ENCODE measurements at regions not wholly inside any gene's neighbourhood (a gene's known extent, or its start where the extent isn't known, plus 50 kb on each side); places are given as distances from the start of the nearest gene placed in this dataset.
"Not testable (repeated sequence)": the region's sequence is repeated elsewhere in the genome, so short reads cannot be mapped to it uniquely, and the experiment has no call there.

GRCh38 chr7:9919-10318 lies 182.5 kb upstream of the FAM20C start:
- H3K9me3 Mint-ChIP-seq; H3K27ac ChIP-seq (ENCODE audit: insufficient read depth, low read length, poor library complexity, severe bottlenecking); H3K27me3 Mint-ChIP-seq; H3K27me3 ChIP-seq (ENCODE audit: control insufficient read depth, insufficient read depth, low read length); H3K9me3 ChIP-seq (ENCODE audit: control insufficient read depth in 2 of 2, low read length in 2 of 2); H3K4me1 Mint-ChIP-seq; ATAC-seq (ENCODE audit: low read depth in 2 of 2); H3K4me1 ChIP-seq (ENCODE audit: control insufficient read depth, insufficient read depth, low read length, poor library complexity, severe bottlenecking); H3K4me3 Mint-ChIP-seq; H3K36me3 ChIP-seq (ENCODE audit: control insufficient read depth, insufficient read depth, low read length); H3K36me3 Mint-ChIP-seq; H3K27ac Mint-ChIP-seq; H3K4me3 ChIP-seq (ENCODE audit: low read depth, low read length): not testable (repeated sequence)
- peak in 1 of 3 donors; percentile 4 for DNase-seq

DNA sequence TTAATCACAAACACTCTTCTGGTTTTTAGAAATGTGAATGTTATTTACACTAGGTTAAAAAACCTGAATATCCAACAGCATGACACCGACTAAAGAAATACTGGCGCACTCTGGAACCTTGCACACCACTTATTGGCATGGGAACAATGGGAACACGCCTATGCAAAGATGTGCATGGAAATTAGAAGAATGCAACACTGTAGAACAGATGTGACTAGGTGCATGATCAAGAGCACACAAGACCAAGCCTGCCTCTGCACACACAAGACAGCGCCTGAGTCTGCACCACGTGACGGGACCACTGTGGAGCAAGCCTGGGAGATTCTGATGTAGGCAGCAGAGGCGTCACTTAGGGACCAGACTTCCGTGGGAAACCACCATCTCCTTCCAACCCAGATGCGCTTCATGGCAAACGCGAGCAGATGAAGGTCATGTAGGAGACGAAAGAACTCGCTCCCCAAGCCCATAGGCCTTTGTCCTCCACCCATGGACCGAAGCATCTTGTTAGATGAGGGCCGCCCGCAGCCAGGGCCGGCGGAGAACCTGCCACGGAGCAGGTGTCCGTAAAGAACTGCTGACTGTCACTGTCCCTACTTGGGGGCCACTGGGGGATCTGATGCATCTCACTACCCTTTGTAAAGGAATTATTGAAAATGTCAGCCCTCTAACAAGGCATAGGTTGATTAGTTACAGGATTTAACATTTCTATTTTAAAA lies 159.6 kb upstream of the FAM20C start:
- H3K27ac Mint-ChIP-seq; DNase-seq; H3K9me3 Mint-ChIP-seq; H3K4me1 Mint-ChIP-seq; H3K9me3 ChIP-seq (ENCODE audit: control insufficient read depth in 2 of 2, low read length in 2 of 2); H3K36me3 ChIP-seq (ENCODE audit: control insufficient read depth, insufficient read depth, low read length); H3K36me3 Mint-ChIP-seq; ATAC-seq (ENCODE audit: low read depth in 2 of 2); H3K27ac ChIP-seq (ENCODE audit: insufficient read depth, low read length, poor library complexity, severe bottlenecking); H3K4me3 ChIP-seq (ENCODE audit: low read depth, low read length); H3K4me1 ChIP-seq (ENCODE audit: control insufficient read depth, insufficient read depth, low read length, poor library complexity, severe bottlenecking); H3K4me3 Mint-ChIP-seq; H3K27me3 Mint-ChIP-seq; H3K27me3 ChIP-seq (ENCODE audit: control insufficient read depth, insufficient read depth, low read length): not testable (repeated sequence)

GRCh38 chr7:35121-35541 lies 157.2 kb upstream of the FAM20C start:
- not testable (repeated sequence) for DNase-seq; H3K9me3 ChIP-seq (ENCODE audit: control insufficient read depth in 2 of 2, low read length in 2 of 2); H3K27ac ChIP-seq (ENCODE audit: insufficient read depth, low read length, poor library complexity, severe bottlenecking); H3K36me3 Mint-ChIP-seq; H3K9me3 Mint-ChIP-seq; H3K27ac Mint-ChIP-seq; H3K4me1 ChIP-seq (ENCODE audit: control insufficient read depth, insufficient read depth, low read length, poor library complexity, severe bottlenecking); H3K36me3 ChIP-seq (ENCODE audit: control insufficient read depth, insufficient read depth, low read length); H3K4me3 Mint-ChIP-seq; H3K4me1 Mint-ChIP-seq; ATAC-seq (ENCODE audit: low read depth in 2 of 2); H3K27me3 Mint-ChIP-seq; H3K27me3 ChIP-seq (ENCODE audit: control insufficient read depth, insufficient read depth, low read length); H3K4me3 ChIP-seq (ENCODE audit: low read depth, low read length)

- H3K36me3 ChIP-seq (ENCODE audit: control insufficient read depth, insufficient read depth, low read length); H3K27me3 Mint-ChIP-seq; DNase-seq; H3K9me3 ChIP-seq (ENCODE audit: control insufficient read depth in 2 of 2, low read length in 2 of 2); H3K27ac Mint-ChIP-seq; H3K27me3 ChIP-seq (ENCODE audit: control insufficient read depth, insufficient read depth, low read length); H3K4me3 Mint-ChIP-seq; H3K4me3 ChIP-seq (ENCODE audit: low read depth, low read length); H3K4me1 Mint-ChIP-seq; H3K27ac ChIP-seq (ENCODE audit: insufficient read depth, low read length, poor library complexity, severe bottlenecking); H3K36me3 Mint-ChIP-seq; H3K4me1 ChIP-seq (ENCODE audit: control insufficient read depth, insufficient read depth, low read length, poor library complexity, severe bottlenecking); H3K9me3 Mint-ChIP-seq; ATAC-seq (ENCODE audit: low read depth in 2 of 2): not testable (repeated sequence)
Measured at GRCh38 chr7:36539-36938, 155.8 kb upstream of the FAM20C start.

GRCh38 chr7:37656-38055 lies 154.7 kb upstream of the FAM20C start:
- H3K27me3 Mint-ChIP-seq; H3K4me1 ChIP-seq (ENCODE audit: control insufficient read depth, insufficient read depth, low read length, poor library complexity, severe bottlenecking); H3K36me3 ChIP-seq (ENCODE audit: control insufficient read depth, insufficient read depth, low read length); H3K9me3 Mint-ChIP-seq; H3K27me3 ChIP-seq (ENCODE audit: control insufficient read depth, insufficient read depth, low read length); H3K27ac ChIP-seq (ENCODE audit: insufficient read depth, low read length, poor library complexity, severe bottlenecking); ATAC-seq (ENCODE audit: low read depth in 2 of 2); H3K4me1 Mint-ChIP-seq; H3K4me3 Mint-ChIP-seq; DNase-seq; H3K36me3 Mint-ChIP-seq; H3K9me3 ChIP-seq (ENCODE audit: control insufficient read depth in 2 of 2, low read length in 2 of 2); H3K27ac Mint-ChIP-seq; H3K4me3 ChIP-seq (ENCODE audit: low read depth, low read length): not testable (repeated sequence)

GRCh38 chr7:38444-38843 lies 153.9 kb upstream of the FAM20C start:
- H3K4me3 Mint-ChIP-seq; DNase-seq; H3K27me3 Mint-ChIP-seq; H3K4me1 Mint-ChIP-seq; H3K27me3 ChIP-seq (ENCODE audit: control insufficient read depth, insufficient read depth, low read length); H3K36me3 ChIP-seq (ENCODE audit: control insufficient read depth, insufficient read depth, low read length); H3K4me1 ChIP-seq (ENCODE audit: control insufficient read depth, insufficient read depth, low read length, poor library complexity, severe bottlenecking); H3K36me3 Mint-ChIP-seq; H3K9me3 Mint-ChIP-seq; H3K4me3 ChIP-seq (ENCODE audit: low read depth, low read length); H3K27ac ChIP-seq (ENCODE audit: insufficient read depth, low read length, poor library complexity, severe bottlenecking); H3K9me3 ChIP-seq (ENCODE audit: control insufficient read depth in 2 of 2, low read length in 2 of 2); ATAC-seq (ENCODE audit: low read depth in 2 of 2); H3K27ac Mint-ChIP-seq: not testable (repeated sequence)

GRCh38 chr7:39984-40740 lies 152.2 kb upstream of the FAM20C start:
- DNase-seq; ATAC-seq (ENCODE audit: low read depth in 2 of 2); H3K27ac Mint-ChIP-seq; H3K4me1 ChIP-seq (ENCODE audit: control insufficient read depth, insufficient read depth, low read length, poor library complexity, severe bottlenecking); H3K9me3 ChIP-seq (ENCODE audit: control insufficient read depth in 2 of 2, low read length in 2 of 2); H3K4me3 ChIP-seq (ENCODE audit: low read depth, low read length); H3K4me3 Mint-ChIP-seq; H3K4me1 Mint-ChIP-seq; H3K27me3 ChIP-seq (ENCODE audit: control insufficient read depth, insufficient read depth, low read length); H3K36me3 Mint-ChIP-seq; H3K27ac ChIP-seq (ENCODE audit: insufficient read depth, low read length, poor library complexity, severe bottlenecking); H3K9me3 Mint-ChIP-seq; H3K36me3 ChIP-seq (ENCODE audit: control insufficient read depth, insufficient read depth, low read length); H3K27me3 Mint-ChIP-seq: not testable (repeated sequence)

Data from CD4-positive, CD25-positive, alpha-beta regulatory T cell (primary cell).